CD4-positive, alpha-beta T cell (primary cell): ENCODE measurements at regions not wholly inside any gene's neighbourhood (a gene's known extent, or its start where the extent isn't known, plus 50 kb on each side); places are given as distances from the start of the nearest gene placed in this dataset.

Source experiments
- ATAC-seq: fragments of 200-7000 bp; cut with Tn5 transposase; one replicate; pipeline ENCODE4 v1.10.0; 2022; ENCODE audit warnings: mild to moderate bottlenecking; ENCODE audit not compliant: poor library complexity
- CTCF ChIA-PET: fragments of 350-600 bp; sonication (Branson Sonifier 250); formaldehyde crosslinking; loops from one replicate; lab custom pipeline; 2021; ENCODE audit warnings: antibody characterized with exemption, inconsistent platforms; lab: Charles Lee
- POLR2A ChIA-PET: fragments of 350-600 bp; sonication (Branson Sonifier 250); formaldehyde crosslinking; loops from one replicate; lab custom pipeline; 2021; ENCODE audit warnings: antibody characterized with exemption, inconsistent platforms; lab: Charles Lee
- DNase-seq, 14 experiments: peaks; one replicate each; pipeline ENCODE4 v3.0.0-alpha.2; 2013 to 2020; ENCODE audit warnings: mixed read lengths in 2 of 14
- H3K27ac ChIP-seq, 2 donors: one replicate each; pipeline versions ENCODE4 v1.5.1 to v1.7.0; 2013; ENCODE audit warnings: low read length in 2 of 2, low read depth in 1 of 2, mild to moderate bottlenecking in 1 of 2
- H3K27me3 ChIP-seq, 2 experiments: 1 replicate in 1 of 2; 2 replicates in 1 of 2; pipeline versions ENCODE4 v1.6.1 to v1.7.0; 2013; ENCODE audit warnings: low read length in 2 of 2, control low read depth in 1 of 2, mild to moderate bottlenecking in 1 of 2, moderate library complexity in 1 of 2; ENCODE audit not compliant: insufficient read depth in 2 of 2, control insufficient read depth in 1 of 2
- H3K36me3 ChIP-seq: one replicate; pipeline ENCODE4 v1.6.1; 2013; ENCODE audit warnings: low read length, control low read depth; ENCODE audit not compliant: insufficient read depth
- H3K4me1 ChIP-seq: one replicate; pipeline ENCODE4 v1.6.1; 2013; ENCODE audit warnings: low read length, control low read depth; ENCODE audit not compliant: insufficient read depth
- H3K4me3 ChIP-seq: one replicate; pipeline ENCODE4 v1.5.1; 2013; ENCODE audit warnings: mild to moderate bottlenecking, low read length, moderate library complexity
- H3K9me3 ChIP-seq, 2 experiments: 1 replicate in 1 of 2; 2 replicates in 1 of 2; pipeline versions ENCODE4 v1.6.1 to v1.7.0; 2013; ENCODE audit warnings: low read length in 2 of 2, mild to moderate bottlenecking in 2 of 2, control low read depth in 1 of 2, moderate library complexity in 1 of 2; ENCODE audit not compliant: control insufficient read depth in 1 of 2, insufficient read depth in 1 of 2
- H3K27ac Mint-ChIP-seq: one replicate; pipeline ENCODE4 v1.8.0; 2020; ENCODE audit warnings: mixed read lengths
- H3K27me3 Mint-ChIP-seq: one replicate; pipeline ENCODE4 v1.8.0; 2021; ENCODE audit warnings: mixed read lengths
- H3K36me3 Mint-ChIP-seq: one replicate; pipeline ENCODE4 v1.8.0; 2021; ENCODE audit warnings: low read depth, mixed read lengths
- H3K4me1 Mint-ChIP-seq: one replicate; pipeline ENCODE4 v1.8.0; 2021; ENCODE audit warnings: low read depth, mixed read lengths
- H3K4me3 Mint-ChIP-seq: one replicate; pipeline ENCODE4 v1.8.0; 2020; ENCODE audit warnings: mild to moderate bottlenecking, mixed read lengths
- H3K9me3 Mint-ChIP-seq: one replicate; pipeline ENCODE4 v1.8.0; 2020; ENCODE audit warnings: mixed read lengths
- intact Hi-C, 2 experiments: fragments of 100-400 bp; cut with DNase I in 1 of 2; cut with micrococcal nuclease in 1 of 2; formaldehyde crosslinking; loops; one replicate each; pipeline versions ENCODE4 v1.15.1 to v1.9.0; 2023 to 2025; cut with DNase I, micrococcal nuclease
- TF ChIP-seq, protein P1 (sequence below): fragments of 200-600 bp; IDR thresholded peaks from one replicate; pipeline ENCODE4 v1.8.0; 2022; ENCODE audit warnings: antibody characterized with exemption, mild to moderate bottlenecking

DNA sequence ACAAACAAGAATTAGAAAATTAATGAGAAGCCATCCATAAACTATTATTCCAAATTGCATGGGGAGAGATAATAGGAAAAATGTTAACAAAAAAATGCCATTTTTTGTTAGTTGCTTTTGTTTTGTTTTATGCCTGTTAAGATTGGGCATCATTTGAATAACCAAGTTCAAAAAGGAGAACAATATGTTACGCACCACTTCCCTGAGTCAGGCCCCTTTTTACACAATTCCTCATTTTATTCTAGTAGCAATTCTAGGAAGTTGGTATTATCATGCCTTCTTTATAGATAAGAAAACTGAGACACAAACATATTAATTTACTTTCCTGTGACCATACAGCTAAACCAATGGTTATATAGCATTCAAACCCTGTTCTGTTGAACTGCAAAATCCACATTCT lies 736.9 kb upstream of the CCDC54 start:
- TF ChIP-seq, protein P1, sequence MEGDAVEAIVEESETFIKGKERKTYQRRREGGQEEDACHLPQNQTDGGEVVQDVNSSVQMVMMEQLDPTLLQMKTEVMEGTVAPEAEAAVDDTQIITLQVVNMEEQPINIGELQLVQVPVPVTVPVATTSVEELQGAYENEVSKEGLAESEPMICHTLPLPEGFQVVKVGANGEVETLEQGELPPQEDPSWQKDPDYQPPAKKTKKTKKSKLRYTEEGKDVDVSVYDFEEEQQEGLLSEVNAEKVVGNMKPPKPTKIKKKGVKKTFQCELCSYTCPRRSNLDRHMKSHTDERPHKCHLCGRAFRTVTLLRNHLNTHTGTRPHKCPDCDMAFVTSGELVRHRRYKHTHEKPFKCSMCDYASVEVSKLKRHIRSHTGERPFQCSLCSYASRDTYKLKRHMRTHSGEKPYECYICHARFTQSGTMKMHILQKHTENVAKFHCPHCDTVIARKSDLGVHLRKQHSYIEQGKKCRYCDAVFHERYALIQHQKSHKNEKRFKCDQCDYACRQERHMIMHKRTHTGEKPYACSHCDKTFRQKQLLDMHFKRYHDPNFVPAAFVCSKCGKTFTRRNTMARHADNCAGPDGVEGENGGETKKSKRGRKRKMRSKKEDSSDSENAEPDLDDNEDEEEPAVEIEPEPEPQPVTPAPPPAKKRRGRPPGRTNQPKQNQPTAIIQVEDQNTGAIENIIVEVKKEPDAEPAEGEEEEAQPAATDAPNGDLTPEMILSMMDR, result no peak
- H3K4me1 ChIP-seq, result no peaks in the 10 kb centered on the region
- no peak overlapping the region for H3K4me3 ChIP-seq
- H3K9me3 ChIP-seq, result peaks cover 0 to 8% of the 10 kb centered on the region in 2 experiments
- Mint-ChIP-seq H3K27ac (no peak overlapping the region), H3K27me3 (no peaks in the 10 kb centered on the region), H3K36me3 (no peaks in the 10 kb centered on the region), H3K4me3 (no peak overlapping the region), H3K4me1 (no peaks in the 10 kb centered on the region), H3K9me3 (no peaks in the 10 kb centered on the region)
- H3K27me3 ChIP-seq, result no peaks in the 10 kb centered on the region
- DNase-seq (no peak), ATAC-seq (no peak)
- ChIA-PET CTCF (no interaction called here), POLR2A (no interaction called here)
- no peak overlapping the region for H3K27ac ChIP-seq
- no peaks in the 10 kb centered on the region for H3K36me3 ChIP-seq
- intact Hi-C loops, result no loop called here

DNA sequence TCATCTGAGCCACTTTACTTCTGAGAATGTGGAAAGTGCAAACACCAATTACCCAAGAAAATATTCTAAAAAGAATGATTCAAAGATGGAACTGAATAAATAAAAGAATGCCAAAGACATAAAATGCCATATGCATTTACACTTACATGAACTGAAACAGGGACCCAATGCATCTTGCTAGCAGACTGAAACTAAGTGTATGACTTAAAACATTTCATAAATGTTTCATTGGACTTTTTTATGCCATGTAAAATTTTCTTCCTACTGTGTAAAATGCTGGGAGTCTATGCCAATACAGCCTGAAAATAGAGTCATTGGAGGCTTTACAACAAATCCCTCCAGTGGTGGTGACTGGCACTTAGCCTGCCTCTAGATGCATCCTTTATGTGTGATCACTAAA lies 735.1 kb upstream of the CCDC54 start:
- no peak overlapping the region for H3K27ac Mint-ChIP-seq
- no peaks in the 10 kb centered on the region for H3K9me3 Mint-ChIP-seq
- Histone ChIP-seq H3K4me1 (no peaks in the 10 kb centered on the region), H3K27ac (no peak overlapping the region), H3K36me3 (no peaks in the 10 kb centered on the region), H3K9me3 (peaks cover 0 to 8% of the 10 kb centered on the region in 2 experiments), H3K4me3 (no peak overlapping the region), H3K27me3 (no peaks in the 10 kb centered on the region)
- no peak overlapping the region for H3K4me3 Mint-ChIP-seq
- ATAC-seq (no peak), DNase-seq (no peak)
- H3K36me3 Mint-ChIP-seq, result no peaks in the 10 kb centered on the region
- POLR2A ChIA-PET, result no interaction called here
- TF ChIP-seq, protein P1, result no peak
- intact Hi-C loops, result no loop called here
- no peaks in the 10 kb centered on the region for H3K4me1 Mint-ChIP-seq
- CTCF ChIA-PET, result no interaction called here
- H3K27me3 Mint-ChIP-seq, result no peaks in the 10 kb centered on the region

DNA sequence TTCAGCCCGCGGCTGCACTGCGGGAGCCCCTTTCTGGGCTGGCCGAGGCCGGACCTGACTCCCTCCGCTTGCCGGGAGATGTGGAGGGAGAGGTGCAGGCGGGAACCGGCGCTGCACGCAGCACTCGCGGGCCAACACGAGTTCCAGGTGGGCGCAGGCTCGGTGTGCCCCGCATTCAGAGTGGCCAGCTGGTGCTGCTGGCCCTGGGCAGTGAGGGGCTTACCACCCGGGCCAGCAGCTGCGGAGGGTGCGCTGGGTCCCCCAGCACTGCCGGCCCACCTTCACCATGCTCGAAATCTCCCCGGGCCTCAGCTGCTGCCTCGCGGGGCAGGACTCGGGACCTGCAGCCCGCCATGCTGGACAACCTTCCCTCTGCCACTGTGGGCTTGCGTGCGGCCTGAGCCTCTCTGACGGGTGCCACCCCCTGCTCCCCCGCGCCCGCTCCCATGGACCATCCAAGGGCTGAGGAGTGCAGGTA lies 733.5 kb upstream of the CCDC54 start:
- POLR2A ChIA-PET, result no interaction called here
- TF ChIP-seq, protein P1, result no peak
- CTCF ChIA-PET, result no interaction called here
- Mint-ChIP-seq H3K36me3 (no peaks in the 10 kb centered on the region), H3K27ac (no peak overlapping the region), H3K4me1 (no peaks in the 10 kb centered on the region), H3K4me3 (no peak overlapping the region), H3K9me3 (no peaks in the 10 kb centered on the region), H3K27me3 (peaks cover 6% of the 10 kb centered on the region)
- H3K4me3 ChIP-seq, result no peak overlapping the region
- DNase-seq (peak in 1 of 14 experiments; percentile 4), ATAC-seq (no peak)
- no peak overlapping the region for H3K27ac ChIP-seq
- no peaks in the 10 kb centered on the region for H3K36me3 ChIP-seq
- no peaks in the 10 kb centered on the region for H3K27me3 ChIP-seq
- intact Hi-C loops, result no loop called here
- H3K9me3 ChIP-seq, result peaks cover 0 to 8% of the 10 kb centered on the region in 2 experiments
- no peaks in the 10 kb centered on the region for H3K4me1 ChIP-seq
